ENCODE measurements at regions not wholly inside any gene's neighbourhood (a gene's known extent, or its start where the extent isn't known, plus 50 kb on each side); places are given as distances from the start of the nearest gene placed in this dataset.

GRCh38 chr20:6622041-6622440 is 145.4 kb upstream of the BMP2 start:
- Histone ChIP-seq H3K4me3 (ENCODE audit: low read depth, low read length) (no peak overlapping the region), H3K4me1 (ENCODE audit: control insufficient read depth, insufficient read depth, low read length) (no peaks in the 10 kb centered on the region), H3K27ac (ENCODE audit: extremely low read depth, low read depth, low read length) (no peak overlapping the region), H3K9me3 (ENCODE audit: control insufficient read depth, insufficient read depth, low read depth, low read length) (no peaks in the 10 kb centered on the region), H3K36me3 (ENCODE audit: control insufficient read depth in 2 of 2, insufficient read depth in 1 of 2, low read length in 2 of 2) (no peaks in the 10 kb centered on the region)
- CTCF ChIA-PET: no interaction called here
- TF ChIP-seq ZNF174 (tag by site-specific recombination; IDR thresholded peaks at IDR 0.05) (no peak), ZBTB8A (tag by site-specific recombination; IDR thresholded peaks at IDR 0.05) (no peak), ZNF211 (tag by site-specific recombination; IDR thresholded peaks at IDR 0.05; ENCODE audit: low read depth) (no peak), GLIS1 (tag by site-specific recombination; IDR thresholded peaks at IDR 0.05) (no peak), ZNF704 (tag by site-specific recombination; IDR thresholded peaks at IDR 0.05) (no peak), ZNF175 (tag by site-specific recombination; IDR thresholded peaks at IDR 0.05) (no peak), ZNF571 (tag by site-specific recombination; IDR thresholded peaks at IDR 0.05) (no peak), ZSCAN18 (tag by site-specific recombination; IDR thresholded peaks at IDR 0.05) (no peak), ZXDB (tag by site-specific recombination; IDR thresholded peaks at IDR 0.05) (no peak), ZNF394 (tag by site-specific recombination; IDR thresholded peaks at IDR 0.05; ENCODE audit: borderline replicate concordance) (no peak), REST (tag by site-specific recombination; IDR thresholded peaks at IDR 0.05) (no peak), ZNF610 (tag by site-specific recombination; IDR thresholded peaks at IDR 0.05; ENCODE audit: borderline replicate concordance) (no peak)
- TF ChIP-seq, protein P1, sequence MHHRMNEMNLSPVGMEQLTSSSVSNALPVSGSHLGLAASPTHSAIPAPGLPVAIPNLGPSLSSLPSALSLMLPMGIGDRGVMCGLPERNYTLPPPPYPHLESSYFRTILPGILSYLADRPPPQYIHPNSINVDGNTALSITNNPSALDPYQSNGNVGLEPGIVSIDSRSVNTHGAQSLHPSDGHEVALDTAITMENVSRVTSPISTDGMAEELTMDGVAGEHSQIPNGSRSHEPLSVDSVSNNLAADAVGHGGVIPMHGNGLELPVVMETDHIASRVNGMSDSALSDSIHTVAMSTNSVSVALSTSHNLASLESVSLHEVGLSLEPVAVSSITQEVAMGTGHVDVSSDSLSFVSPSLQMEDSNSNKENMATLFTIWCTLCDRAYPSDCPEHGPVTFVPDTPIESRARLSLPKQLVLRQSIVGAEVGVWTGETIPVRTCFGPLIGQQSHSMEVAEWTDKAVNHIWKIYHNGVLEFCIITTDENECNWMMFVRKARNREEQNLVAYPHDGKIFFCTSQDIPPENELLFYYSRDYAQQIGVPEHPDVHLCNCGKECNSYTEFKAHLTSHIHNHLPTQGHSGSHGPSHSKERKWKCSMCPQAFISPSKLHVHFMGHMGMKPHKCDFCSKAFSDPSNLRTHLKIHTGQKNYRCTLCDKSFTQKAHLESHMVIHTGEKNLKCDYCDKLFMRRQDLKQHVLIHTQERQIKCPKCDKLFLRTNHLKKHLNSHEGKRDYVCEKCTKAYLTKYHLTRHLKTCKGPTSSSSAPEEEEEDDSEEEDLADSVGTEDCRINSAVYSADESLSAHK (tag by site-specific recombination; IDR thresholded peaks at IDR 0.05): no peak
- TF ChIP-seq, protein P2, sequence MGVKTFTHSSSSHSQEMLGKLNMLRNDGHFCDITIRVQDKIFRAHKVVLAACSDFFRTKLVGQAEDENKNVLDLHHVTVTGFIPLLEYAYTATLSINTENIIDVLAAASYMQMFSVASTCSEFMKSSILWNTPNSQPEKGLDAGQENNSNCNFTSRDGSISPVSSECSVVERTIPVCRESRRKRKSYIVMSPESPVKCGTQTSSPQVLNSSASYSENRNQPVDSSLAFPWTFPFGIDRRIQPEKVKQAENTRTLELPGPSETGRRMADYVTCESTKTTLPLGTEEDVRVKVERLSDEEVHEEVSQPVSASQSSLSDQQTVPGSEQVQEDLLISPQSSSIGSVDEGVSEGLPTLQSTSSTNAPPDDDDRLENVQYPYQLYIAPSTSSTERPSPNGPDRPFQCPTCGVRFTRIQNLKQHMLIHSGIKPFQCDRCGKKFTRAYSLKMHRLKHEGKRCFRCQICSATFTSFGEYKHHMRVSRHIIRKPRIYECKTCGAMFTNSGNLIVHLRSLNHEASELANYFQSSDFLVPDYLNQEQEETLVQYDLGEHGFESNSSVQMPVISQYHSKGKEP (tag by site-specific recombination; IDR thresholded peaks at IDR 0.05): no peak
- POLR2A ChIA-PET: no interaction called here

- no peaks in the 10 kb centered on the region for H3K4me1 ChIP-seq (ENCODE audit: control insufficient read depth, insufficient read depth, low read length)
- H3K27ac ChIP-seq (ENCODE audit: extremely low read depth, low read depth, low read length): no peak overlapping the region
- no peaks in the 10 kb centered on the region for H3K9me3 ChIP-seq (ENCODE audit: control insufficient read depth, insufficient read depth, low read depth, low read length)
- H3K36me3 ChIP-seq (ENCODE audit: control insufficient read depth in 2 of 2, insufficient read depth in 1 of 2, low read length in 2 of 2): no peaks in the 10 kb centered on the region
- no peak overlapping the region for H3K4me3 ChIP-seq (ENCODE audit: low read depth, low read length)
- CTCF ChIA-PET: interaction anchor here (0.5 kb wide), 1 partner anchor 210 kb away, joined by 3 read pairs; no protein-coding TSS in a partner anchor
- POLR2A ChIA-PET: no interaction called here
- no peak for TF ChIP-seq ZNF280D (tag by site-specific recombination; IDR thresholded peaks at IDR 0.05)
- TF ChIP-seq ZNF549 (tag by site-specific recombination; IDR thresholded peaks at IDR 0.05): no peak
- no peak for TF ChIP-seq KLF16 (tag by site-specific recombination; IDR thresholded peaks at IDR 0.05)
- no peak for TF ChIP-seq ZBTB8A (tag by site-specific recombination; IDR thresholded peaks at IDR 0.05)
- no peak for TF ChIP-seq ZNF510 (tag by site-specific recombination; IDR thresholded peaks at IDR 0.05; ENCODE audit: insufficient replicate concordance)
- TF ChIP-seq ZNF626 (tag by site-specific recombination; IDR thresholded peaks at IDR 0.05): no peak
- no peak for TF ChIP-seq PRDM1 (tag by site-specific recombination; IDR thresholded peaks at IDR 0.05)
- TF ChIP-seq ZNF433 (tag by site-specific recombination; IDR thresholded peaks at IDR 0.05; ENCODE audit: low read depth): no peak
- TF ChIP-seq BCL11B (tag by site-specific recombination; IDR thresholded peaks at IDR 0.05; ENCODE audit: low read depth): no peak
Measured at GRCh38 chr20:6618051-6618450, 149.4 kb upstream of the BMP2 start.
